Neuron (in vitro differentiated cells): ENCODE measurements at regions not wholly inside any gene's neighbourhood (a gene's known extent, or its start where the extent isn't known, plus 50 kb on each side); places are given as distances from the start of the nearest gene placed in this dataset.
"Not testable (repeated sequence)": the region's sequence is repeated elsewhere in the genome, so short reads cannot be mapped to it uniquely, and the experiment has no call there.

Experiments used
- H2AFZ ChIP-seq: one replicate; pipeline ENCODE4 v1.6.1; 2013; ENCODE audit warnings: low read depth, mild to moderate bottlenecking, inconsistent platforms, low read length, moderate library complexity
- H3K27me3 ChIP-seq: one replicate; pipeline ENCODE4 v1.6.1; 2013; ENCODE audit warnings: low read length; ENCODE audit not compliant: insufficient read depth
- H3K36me3 ChIP-seq: one replicate; pipeline ENCODE4 v1.6.1; 2013; ENCODE audit warnings: low read length; ENCODE audit not compliant: insufficient read depth
- H3K4me1 ChIP-seq: one replicate; pipeline ENCODE4 v1.6.1; 2013; ENCODE audit warnings: low read length; ENCODE audit not compliant: insufficient read depth
- H3K4me3 ChIP-seq: 2 replicates; pipeline ENCODE4 v1.5.1; 2013; ENCODE audit warnings: mild to moderate bottlenecking, low read length, moderate library complexity
- H3K9me3 ChIP-seq: one replicate; pipeline ENCODE4 v1.6.1; 2013; ENCODE audit warnings: low read length

DNA sequence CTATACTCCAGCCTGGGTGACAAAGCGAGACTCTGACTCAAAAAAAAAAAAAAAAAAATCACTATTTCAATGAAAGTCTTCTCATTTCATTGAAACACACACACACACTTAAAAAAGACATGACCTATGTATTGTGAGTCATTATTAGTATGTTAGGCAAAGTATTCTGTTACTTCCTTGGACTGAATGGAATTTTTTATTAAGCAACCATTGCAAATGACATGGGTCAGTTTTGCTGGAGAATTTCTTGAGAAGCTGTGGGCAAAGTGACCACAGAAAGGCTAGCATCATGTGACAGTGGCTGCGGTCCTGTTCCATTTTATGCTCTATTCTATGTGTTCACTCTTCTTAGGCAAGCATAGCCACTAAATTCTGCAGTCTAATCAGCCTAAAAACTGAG, 695.7 kb downstream of the TDRD15 start:
- H3K4me3 ChIP-seq, result no peak overlapping the region
- H3K27me3 ChIP-seq, result no peaks in the 10 kb centered on the region
- H2AFZ ChIP-seq, result no peak overlapping the region
- no peaks in the 10 kb centered on the region for H3K9me3 ChIP-seq
- H3K36me3 ChIP-seq, result no peaks in the 10 kb centered on the region
- H3K4me1 ChIP-seq, result no peaks in the 10 kb centered on the region

DNA sequence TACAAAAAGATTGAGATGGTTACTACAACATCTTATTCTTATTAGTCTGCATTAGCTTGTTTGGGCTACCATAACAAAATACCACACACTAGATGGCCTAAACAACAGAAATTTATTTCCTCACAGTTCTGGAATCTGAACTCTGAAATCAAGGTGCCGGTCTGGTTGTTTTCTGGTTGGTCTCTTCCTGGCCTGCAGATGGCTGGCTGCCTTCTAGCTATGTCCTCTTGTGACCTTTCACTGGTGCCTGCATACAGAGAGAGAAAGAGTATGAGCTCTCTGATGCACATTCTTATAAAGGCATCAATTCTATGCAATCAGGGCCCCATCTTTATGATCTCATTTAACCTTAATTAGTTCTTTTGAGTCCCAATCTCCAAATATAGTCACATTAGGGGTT, 696.5 kb downstream of the TDRD15 start:
- Histone ChIP-seq H3K36me3 (no peaks in the 10 kb centered on the region), H3K27me3 (no peaks in the 10 kb centered on the region), H3K9me3 (no peaks in the 10 kb centered on the region), H3K4me3 (no peak overlapping the region), H3K4me1 (no peaks in the 10 kb centered on the region), H2AFZ (no peak overlapping the region)

DNA sequence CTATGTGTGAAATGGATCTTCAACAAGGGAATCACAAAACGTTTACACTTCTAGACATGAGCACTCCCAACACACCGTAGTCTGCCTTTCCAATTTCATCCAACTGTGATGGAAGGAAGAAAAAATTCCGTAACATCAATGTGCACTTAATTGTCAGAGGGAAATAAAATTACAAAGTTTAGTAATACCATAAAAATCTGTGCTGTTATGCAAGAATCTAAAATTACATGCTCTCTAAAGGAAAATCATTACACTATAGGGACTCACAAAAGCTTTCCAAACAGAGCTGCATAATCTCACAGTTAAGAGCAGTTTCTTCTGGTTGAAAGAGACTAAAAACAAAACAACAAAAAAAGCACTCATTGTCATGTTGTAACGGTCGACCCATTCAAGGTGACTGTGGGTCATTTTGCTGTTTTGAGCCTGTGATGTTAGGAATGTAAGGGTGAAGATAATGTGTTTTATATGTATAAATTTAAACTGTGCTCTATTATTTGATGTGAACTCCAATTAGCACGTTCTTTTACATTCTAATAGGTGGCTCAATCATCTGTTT, 698.0 kb downstream of the TDRD15 start:
- Histone ChIP-seq H3K9me3 (no peaks in the 10 kb centered on the region), H3K36me3 (no peaks in the 10 kb centered on the region), H3K4me1 (no peaks in the 10 kb centered on the region), H3K27me3 (no peaks in the 10 kb centered on the region), H3K4me3 (no peak overlapping the region), H2AFZ (no peak overlapping the region)

DNA sequence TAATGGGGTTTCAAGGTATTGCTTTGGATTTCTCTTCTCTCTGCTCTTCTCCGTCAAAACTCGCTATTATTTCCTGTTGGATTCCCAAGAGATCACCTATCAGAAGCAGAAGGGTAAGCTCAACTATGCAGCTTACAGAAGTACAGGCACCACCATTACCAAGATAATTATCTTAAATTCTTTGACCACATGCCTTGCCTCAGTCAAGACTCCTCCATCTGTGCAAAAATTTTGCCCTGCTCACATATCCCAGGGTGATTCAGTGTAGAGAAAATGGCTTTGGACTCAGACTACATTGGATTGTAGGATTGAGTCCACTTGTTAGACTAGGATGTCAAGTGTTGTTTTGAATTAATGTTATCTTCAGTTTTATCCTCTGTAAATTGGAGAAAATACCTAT, 698.7 kb downstream of the TDRD15 start:
- Histone ChIP-seq H2AFZ (no peak overlapping the region), H3K4me3 (no peak overlapping the region), H3K27me3 (no peaks in the 10 kb centered on the region), H3K9me3 (no peaks in the 10 kb centered on the region), H3K4me1 (no peaks in the 10 kb centered on the region), H3K36me3 (no peaks in the 10 kb centered on the region)

DNA sequence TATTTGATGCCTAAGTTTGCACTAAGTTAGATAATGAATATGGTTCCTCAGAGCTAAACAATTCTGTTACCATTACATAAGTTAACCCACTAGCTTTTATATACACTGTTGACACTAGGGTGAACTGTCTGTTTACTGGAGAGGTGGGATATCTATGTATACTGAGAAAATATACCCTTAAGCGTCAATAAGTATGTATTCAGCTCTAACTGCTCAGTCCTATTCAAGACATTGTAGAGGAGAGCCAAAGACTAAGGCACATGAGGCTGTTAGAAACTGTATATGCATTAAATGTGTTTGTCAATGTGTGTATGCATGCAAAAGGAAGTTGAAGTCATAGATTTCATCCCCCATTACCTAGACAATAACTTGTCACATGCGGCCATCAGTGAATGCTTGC, 710.0 kb downstream of the TDRD15 start:
- no peaks in the 10 kb centered on the region for H3K9me3 ChIP-seq
- H3K4me3 ChIP-seq, result no peak overlapping the region
- H2AFZ ChIP-seq, result no peak overlapping the region
- H3K27me3 ChIP-seq, result no peaks in the 10 kb centered on the region
- H3K36me3 ChIP-seq, result no peaks in the 10 kb centered on the region
- no peaks in the 10 kb centered on the region for H3K4me1 ChIP-seq

DNA sequence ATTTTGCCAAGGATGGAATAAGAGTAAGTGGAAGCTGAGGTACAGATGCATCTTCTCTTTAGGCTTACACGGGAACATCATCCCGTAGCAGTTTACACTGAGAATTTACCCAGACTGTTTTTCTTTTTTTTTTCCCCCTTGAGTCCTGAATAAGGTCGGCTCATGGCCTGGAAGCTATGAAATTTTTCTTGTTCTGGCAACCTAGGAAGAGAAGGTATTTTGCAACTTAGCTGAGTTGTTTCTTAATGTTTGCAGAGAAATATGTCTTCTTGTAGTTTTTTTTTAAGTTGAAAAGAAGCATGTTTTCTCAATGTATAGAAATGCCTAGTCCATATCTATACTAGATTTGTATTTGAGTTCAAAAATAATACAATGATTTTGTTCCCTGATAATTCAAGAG, 712.5 kb downstream of the TDRD15 start:
- Histone ChIP-seq H3K9me3 (no peaks in the 10 kb centered on the region), H3K36me3 (no peaks in the 10 kb centered on the region), H3K4me3 (no peak overlapping the region), H2AFZ (no peak overlapping the region), H3K4me1 (no peaks in the 10 kb centered on the region), H3K27me3 (no peaks in the 10 kb centered on the region)

DNA sequence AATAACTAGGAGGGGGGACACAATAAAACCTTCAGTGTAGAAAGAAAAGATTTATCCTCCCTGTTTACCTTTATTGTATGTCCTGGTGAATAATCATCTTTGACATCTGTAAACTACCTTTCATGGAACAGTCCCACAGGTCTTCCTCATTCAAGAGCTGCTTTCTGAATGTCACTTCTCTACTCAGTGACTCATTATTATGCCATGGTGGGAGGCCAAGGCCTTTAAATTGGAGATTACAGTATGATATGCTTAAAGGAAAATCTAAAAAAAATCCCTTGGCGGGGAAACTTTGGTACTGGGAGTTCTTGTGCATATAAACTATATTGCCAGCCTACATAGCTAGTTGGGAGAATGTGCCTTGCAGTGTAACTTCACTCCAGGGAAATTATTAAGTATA, 713.0 kb downstream of the TDRD15 start:
- Histone ChIP-seq H3K27me3 (no peaks in the 10 kb centered on the region), H2AFZ (no peak overlapping the region), H3K4me3 (no peak overlapping the region), H3K4me1 (no peaks in the 10 kb centered on the region), H3K9me3 (no peaks in the 10 kb centered on the region), H3K36me3 (no peaks in the 10 kb centered on the region)

DNA sequence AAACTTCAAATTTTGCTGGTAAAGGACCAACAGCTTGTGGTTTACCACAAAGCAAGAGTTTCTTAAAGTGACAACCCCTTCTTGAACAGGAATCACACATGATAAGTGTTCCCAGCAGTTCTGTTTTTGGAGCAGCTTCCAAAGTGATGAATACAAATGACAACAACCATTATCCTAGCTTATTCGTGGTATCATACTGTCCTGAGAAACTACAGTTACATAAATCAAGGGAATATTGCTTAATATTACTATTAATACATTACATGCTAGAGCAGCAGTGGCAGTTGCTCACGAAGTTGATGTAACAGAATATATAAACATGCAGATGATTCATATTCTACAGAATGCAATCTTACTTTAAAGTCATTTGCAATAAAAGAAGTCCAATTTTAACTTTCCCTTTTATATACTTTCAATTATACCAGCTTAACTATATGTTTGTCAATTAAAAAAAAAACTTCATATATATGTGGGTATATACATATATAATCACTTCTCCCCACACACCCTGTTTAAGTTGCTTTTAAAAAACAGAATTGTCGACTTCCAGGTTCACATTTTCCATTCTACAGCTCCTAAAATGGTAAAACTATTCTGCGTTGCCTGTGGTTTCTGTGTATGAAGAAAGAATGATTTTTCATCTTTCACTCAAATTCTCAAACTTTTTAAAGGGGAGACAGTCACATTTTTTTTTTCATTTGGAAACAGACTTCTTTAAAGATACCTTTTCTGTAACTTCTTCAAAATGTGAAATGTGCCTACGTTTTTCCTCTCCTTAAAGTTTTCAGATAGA, 713.6 kb downstream of the TDRD15 start:
- Histone ChIP-seq H2AFZ (no peak overlapping the region), H3K4me3 (no peak overlapping the region), H3K9me3 (no peaks in the 10 kb centered on the region)

DNA sequence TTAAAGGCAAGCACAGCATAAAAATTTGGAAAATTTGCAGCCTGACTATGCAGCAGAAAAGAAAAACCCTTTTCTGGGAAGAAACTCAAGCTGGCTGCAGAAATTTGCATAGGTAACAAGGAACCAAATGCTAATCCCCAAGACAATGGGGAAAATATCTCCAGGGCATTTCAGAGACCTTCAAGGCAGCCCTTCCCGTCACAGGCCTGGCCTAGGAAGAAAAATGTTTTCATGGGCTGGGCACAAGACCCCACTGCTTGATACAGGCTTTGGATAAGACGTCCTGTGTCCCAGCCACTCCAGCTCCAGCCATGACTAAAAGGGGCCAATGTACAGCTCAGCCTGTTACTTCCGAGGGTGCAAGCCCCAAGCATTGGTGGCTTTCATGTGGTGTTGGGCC, 717.6 kb downstream of the TDRD15 start:
- Histone ChIP-seq H3K27me3 (no peaks in the 10 kb centered on the region), H3K4me3 (no peak overlapping the region), H2AFZ (no peak overlapping the region), H3K9me3 (no peaks in the 10 kb centered on the region), H3K4me1 (no peaks in the 10 kb centered on the region), H3K36me3 (no peaks in the 10 kb centered on the region)

More for the DNA sequence above, 713.6 kb downstream of the TDRD15 start:
- H3K36me3 ChIP-seq, result no peaks in the 10 kb centered on the region
- no peaks in the 10 kb centered on the region for H3K4me1 ChIP-seq
- no peaks in the 10 kb centered on the region for H3K27me3 ChIP-seq

DNA sequence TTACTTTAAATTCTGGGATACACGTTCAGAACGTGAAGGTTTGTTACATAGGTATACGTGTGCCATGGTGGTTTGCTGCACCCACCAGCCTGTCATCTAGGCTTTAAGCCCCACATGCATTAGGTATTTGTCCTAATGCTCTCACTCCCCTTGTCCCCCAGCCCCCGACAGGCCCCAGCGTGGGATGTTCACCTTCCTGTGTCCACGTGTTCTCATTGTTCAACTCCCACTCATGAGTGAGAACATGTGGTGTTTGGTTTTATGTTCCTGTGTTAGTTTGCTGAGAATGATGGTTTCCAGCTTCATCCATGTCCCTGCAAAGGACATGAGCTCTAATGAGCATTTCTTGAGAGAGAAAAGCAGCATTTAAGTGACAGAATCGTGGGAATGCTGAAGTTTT, 726.6 kb downstream of the TDRD15 start:
- not testable (repeated sequence) for H3K4me1 ChIP-seq, H3K27me3 ChIP-seq, H3K9me3 ChIP-seq, H2AFZ ChIP-seq, H3K36me3 ChIP-seq, H3K4me3 ChIP-seq

DNA sequence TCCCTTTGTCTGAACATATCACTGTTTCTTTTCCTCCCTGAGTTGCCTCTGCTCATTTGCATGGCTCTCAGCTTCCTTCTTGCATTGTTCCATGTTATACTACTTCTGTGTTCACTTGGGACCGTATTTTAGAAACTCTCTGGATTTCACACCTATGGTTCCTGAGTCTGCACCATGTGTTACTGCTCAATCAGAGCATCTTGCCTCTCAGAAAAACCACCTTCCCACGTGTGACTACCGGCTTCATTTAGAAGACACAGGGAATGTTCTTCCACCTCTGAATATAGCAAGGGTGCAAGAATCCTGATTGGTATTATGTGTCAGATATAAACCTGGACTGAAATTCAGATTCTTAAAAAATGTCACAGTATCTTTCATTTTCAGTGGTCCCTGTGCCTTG, 731.2 kb downstream of the TDRD15 start:
- no peak overlapping the region for H3K4me3 ChIP-seq
- H3K9me3 ChIP-seq, result no peaks in the 10 kb centered on the region
- no peak overlapping the region for H2AFZ ChIP-seq
- H3K4me1 ChIP-seq, result no peaks in the 10 kb centered on the region
- H3K27me3 ChIP-seq, result no peaks in the 10 kb centered on the region
- H3K36me3 ChIP-seq, result no peaks in the 10 kb centered on the region

DNA sequence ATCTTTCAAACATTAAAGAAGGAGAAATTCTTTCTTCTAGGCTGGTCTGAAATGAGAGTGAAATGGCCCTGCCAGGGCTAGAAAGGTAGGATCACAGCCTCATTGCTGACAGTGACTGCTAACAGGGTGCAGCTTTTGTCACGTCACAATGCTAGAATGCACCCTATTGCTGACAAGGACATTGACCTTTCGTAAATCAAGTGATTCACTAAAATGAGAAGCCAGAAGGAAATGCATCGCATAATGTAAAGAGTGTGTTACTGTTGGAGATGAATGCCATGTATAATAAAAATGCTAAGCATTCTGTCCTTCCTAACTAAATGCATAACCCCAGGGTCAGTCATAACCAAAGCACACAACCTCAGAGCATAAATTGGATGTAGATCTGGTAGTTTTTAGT, 732.9 kb downstream of the TDRD15 start:
- Histone ChIP-seq H3K4me1 (no peaks in the 10 kb centered on the region), H3K36me3 (no peaks in the 10 kb centered on the region), H2AFZ (no peak overlapping the region), H3K9me3 (no peaks in the 10 kb centered on the region), H3K27me3 (no peaks in the 10 kb centered on the region), H3K4me3 (no peak overlapping the region)

DNA sequence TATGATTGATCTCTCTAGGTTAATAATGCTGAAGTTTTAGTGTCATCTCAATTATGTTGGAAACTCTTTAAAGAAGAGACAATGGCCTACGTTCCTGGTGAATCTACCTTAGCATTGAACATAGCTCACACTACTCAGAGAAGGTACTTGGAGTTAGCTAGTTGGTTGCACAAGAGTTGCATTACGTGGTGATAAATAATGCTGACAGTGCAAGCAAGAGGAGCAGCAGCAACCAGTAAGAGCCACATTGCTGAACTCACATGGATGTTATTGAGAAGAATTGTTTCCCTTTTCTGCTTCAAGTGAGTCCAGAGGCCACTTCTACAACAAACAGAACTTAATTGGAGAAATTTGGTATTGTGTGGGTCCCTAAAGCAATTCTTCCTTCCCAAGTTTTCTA, 737.1 kb downstream of the TDRD15 start:
- H3K4me1 ChIP-seq, result no peaks in the 10 kb centered on the region
- H3K36me3 ChIP-seq, result no peaks in the 10 kb centered on the region
- H3K27me3 ChIP-seq, result no peaks in the 10 kb centered on the region
- H3K9me3 ChIP-seq, result no peaks in the 10 kb centered on the region
- no peak overlapping the region for H2AFZ ChIP-seq
- no peak overlapping the region for H3K4me3 ChIP-seq

DNA sequence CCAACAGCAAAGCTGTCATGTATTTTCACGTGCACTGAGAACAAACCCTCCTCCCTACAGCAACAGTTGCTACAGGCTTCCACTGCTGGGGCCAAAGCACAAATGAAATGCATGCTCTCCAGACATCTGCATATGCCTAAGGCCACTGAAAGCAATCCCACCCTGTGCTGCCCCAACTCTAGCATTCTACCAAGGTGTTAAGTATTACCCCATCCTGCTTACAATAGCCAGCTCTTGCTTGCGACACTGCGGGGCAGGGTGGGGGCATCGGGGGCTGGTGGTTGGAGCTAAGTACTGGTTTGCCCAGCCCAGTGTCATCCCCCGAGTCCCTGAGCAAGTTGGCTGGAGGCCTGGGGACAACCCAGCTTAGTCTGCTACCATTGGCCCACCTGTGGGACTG, 742.5 kb downstream of the TDRD15 start:
- no peaks in the 10 kb centered on the region for H3K36me3 ChIP-seq
- no peak overlapping the region for H3K4me3 ChIP-seq
- H3K9me3 ChIP-seq, result no peaks in the 10 kb centered on the region
- no peaks in the 10 kb centered on the region for H3K27me3 ChIP-seq
- no peaks in the 10 kb centered on the region for H3K4me1 ChIP-seq
- no peak overlapping the region for H2AFZ ChIP-seq
